ENCODE measurements at regions not wholly inside any gene's neighbourhood (a gene's known extent, or its start where the extent isn't known, plus 50 kb on each side); places are given as distances from the start of the nearest gene placed in this dataset.

- no peak for TF ChIP-seq CTCF (IDR thresholded peaks at IDR 0.05; ENCODE audit: low read depth, low read length)
- Histone ChIP-seq H3K27me3 (ENCODE audit: control insufficient read depth, insufficient read depth, low read length) (no peaks in the 10 kb centered on the region), H3K4me3 (ENCODE audit: low read depth, low read length) (no peak overlapping the region), H3K27ac (ENCODE audit: low read depth, low read length) (no peak overlapping the region), H3K9me3 (ENCODE audit: control insufficient read depth, insufficient read depth, low read length) (peaks cover 6% of the 10 kb centered on the region)
- ChIA-PET POLR2A (no interaction called here), CTCF (no interaction called here)
- no peak for DNase-seq (ENCODE audit: low read depth, low spot score)
Observed at GRCh38 chr15:97199393-97200051, 761.0 kb upstream of the ARRDC4 start.

- no peaks in the 10 kb centered on the region for H3K27me3 ChIP-seq (ENCODE audit: control insufficient read depth, insufficient read depth, low read length)
- POLR2A ChIA-PET, result no interaction called here
- TF ChIP-seq CTCF (IDR thresholded peaks at IDR 0.05; ENCODE audit: low read depth, low read length), result no peak
- no peak overlapping the region for H3K4me3 ChIP-seq (ENCODE audit: low read depth, low read length)
- CTCF ChIA-PET, result no interaction called here
- DNase-seq (ENCODE audit: low read depth, low spot score), result no peak
- no peak overlapping the region for H3K27ac ChIP-seq (ENCODE audit: low read depth, low read length)
- peaks cover 6% of the 10 kb centered on the region for H3K9me3 ChIP-seq (ENCODE audit: control insufficient read depth, insufficient read depth, low read length)
Observed at GRCh38 chr15:97200161-97200560, 760.3 kb upstream of the ARRDC4 start.

GRCh38 chr15:97210277-97210676, 750.2 kb upstream of the ARRDC4 start:
- ChIA-PET CTCF (no interaction called here), POLR2A (no interaction called here)
- Histone ChIP-seq H3K27ac (ENCODE audit: low read depth, low read length) (no peak overlapping the region), H3K27me3 (ENCODE audit: control insufficient read depth, insufficient read depth, low read length) (no peaks in the 10 kb centered on the region), H3K4me3 (ENCODE audit: low read depth, low read length) (no peak overlapping the region), H3K9me3 (ENCODE audit: control insufficient read depth, insufficient read depth, low read length) (peaks cover 3% of the 10 kb centered on the region; the same call in 1 of the 2 replicates)
- TF ChIP-seq CTCF (IDR thresholded peaks at IDR 0.05; ENCODE audit: low read depth, low read length), result no peak
- DNase-seq (ENCODE audit: low read depth, low spot score), result no peak

GRCh38 chr15:97215629-97216028, 744.9 kb upstream of the ARRDC4 start:
- Histone ChIP-seq H3K27ac (ENCODE audit: low read depth, low read length) (no peak overlapping the region), H3K27me3 (ENCODE audit: control insufficient read depth, insufficient read depth, low read length) (no peaks in the 10 kb centered on the region), H3K9me3 (ENCODE audit: control insufficient read depth, insufficient read depth, low read length) (no peaks in the 10 kb centered on the region), H3K4me3 (ENCODE audit: low read depth, low read length) (no peak overlapping the region)
- no peak for DNase-seq (ENCODE audit: low read depth, low spot score)
- no peak for TF ChIP-seq CTCF (IDR thresholded peaks at IDR 0.05; ENCODE audit: low read depth, low read length)
- CTCF ChIA-PET, result no interaction called here
- POLR2A ChIA-PET, result no interaction called here

- H3K27ac ChIP-seq (ENCODE audit: low read depth, low read length), result no peak overlapping the region
- no peak for TF ChIP-seq CTCF (IDR thresholded peaks at IDR 0.05; ENCODE audit: low read depth, low read length)
- H3K27me3 ChIP-seq (ENCODE audit: control insufficient read depth, insufficient read depth, low read length), result no peaks in the 10 kb centered on the region
- no peak overlapping the region for H3K4me3 ChIP-seq (ENCODE audit: low read depth, low read length)
- CTCF ChIA-PET, result no interaction called here
- DNase-seq (ENCODE audit: low read depth, low spot score), result no peak
- POLR2A ChIA-PET, result no interaction called here
- peaks cover 16% of the 10 kb centered on the region for H3K9me3 ChIP-seq (ENCODE audit: control insufficient read depth, insufficient read depth, low read length)
Observed at GRCh38 chr15:97224191-97224641, 736.3 kb upstream of the ARRDC4 start.
